ENCODE measurements at regions not wholly inside any gene's neighbourhood (a gene's known extent, or its start where the extent isn't known, plus 50 kb on each side); places are given as distances from the start of the nearest gene placed in this dataset.
"Not testable (repeated sequence)": the region's sequence is repeated elsewhere in the genome, so short reads cannot be mapped to it uniquely, and the experiment has no call there.

GRCh38 chrX:66692512-66692911 is 53.6 kb upstream of the EDA2R start:
- H2AK5ac ChIP-seq (ENCODE audit: low read depth, low read length); in situ Hi-C loops (cut with MboI; ENCODE audit: low sequenced_read_pairs); H2BK20ac ChIP-seq (ENCODE audit: low read depth, low read length); BruUV-seq (replicated peaks); H4K20me1 ChIP-seq (ENCODE audit: insufficient read depth, low read length); H2BK15ac ChIP-seq (ENCODE audit: low read depth, low read length); H4K8ac ChIP-seq (ENCODE audit: low read depth in 2 of 2, low read length in 2 of 2); H4K5ac ChIP-seq (ENCODE audit: low read depth, low read length); DNase-seq; H3K23ac ChIP-seq (ENCODE audit: low read depth, low read length); H3K36me3 ChIP-seq (ENCODE audit: control insufficient read depth, insufficient read depth, low read length); POLR2A ChIA-PET (ENCODE audit: unreplicated experiment); H3K27ac ChIP-seq (ENCODE audit: insufficient read depth, low read length); H3K79me1 ChIP-seq (ENCODE audit: low read depth in 1 of 2, low read length in 2 of 2); H3K4me2 ChIP-seq (ENCODE audit: low read depth, low read length); H3K9ac ChIP-seq (ENCODE audit: low read depth, low read length); H2BK120ac ChIP-seq (ENCODE audit: low read depth, low read length); H3K4me3 ChIP-seq (ENCODE audit: insufficient read depth, low read depth, low read length); intact Hi-C loops (cut with micrococcal nuclease); H2AK9ac ChIP-seq (replicated peaks; ENCODE audit: low read depth, low read length, poor library complexity); H3K4ac ChIP-seq (ENCODE audit: low read depth, low read length); H3K9me1 ChIP-seq (ENCODE audit: insufficient read depth, low read length); H3K56ac ChIP-seq (ENCODE audit: extremely low read depth, insufficient read depth, low read length); H3K18ac ChIP-seq (ENCODE audit: low read depth, low read length); H3K14ac ChIP-seq (replicated peaks; ENCODE audit: low read depth, low read length); H2BK5ac ChIP-seq (ENCODE audit: low read depth, low read length, poor library complexity, severe bottlenecking); H3K9me3 ChIP-seq (ENCODE audit: control insufficient read depth, insufficient read depth, low read length); ATAC-seq (ENCODE audit: low read depth); dilution Hi-C loops (cut with HindIII; ENCODE audit: low sequenced_read_pairs, unreplicated experiment); H4K91ac ChIP-seq (ENCODE audit: insufficient read depth, low read depth, low read length); H3K27me3 ChIP-seq (ENCODE audit: control insufficient read depth, insufficient read depth, low read length); H3K4me1 ChIP-seq (ENCODE audit: control insufficient read depth, insufficient read depth, low read length); CTCF ChIA-PET; H2AFZ ChIP-seq (replicated peaks; ENCODE audit: low read length, poor library complexity): not testable (repeated sequence)
- no CpG with 5 or more reads among the region's 8 CpGs for WGBS, 2 experiments (ENCODE audit: extremely low coverage in 2 of 2, insufficient read length in 1 of 2)
